Trophoblast cell (in vitro differentiated cells and primary cell): ENCODE measurements at regions not wholly inside any gene's neighbourhood (a gene's known extent, or its start where the extent isn't known, plus 50 kb on each side); places are given as distances from the start of the nearest gene placed in this dataset.

ENCODE experiments used
- DNase-seq, 2 donors: peaks; one replicate each; pipeline ENCODE4 v3.0.0-alpha.2; 2016
- H2AFZ ChIP-seq: 2 replicates; pipeline ENCODE4 v1.6.1; 2013; ENCODE audit warnings: low read length, moderate library complexity, mild to moderate bottlenecking; ENCODE audit not compliant: insufficient read depth, poor library complexity
- H2AK5ac ChIP-seq: 2 replicates; pipeline ENCODE4 v1.6.1; 2013; ENCODE audit warnings: mild to moderate bottlenecking, low read length
- H2BK120ac ChIP-seq: 2 replicates; pipeline ENCODE4 v1.6.1; 2013; ENCODE audit warnings: low read length, mild to moderate bottlenecking, moderate library complexity; ENCODE audit not compliant: insufficient read depth, poor library complexity
- H2BK12ac ChIP-seq: 2 replicates; pipeline ENCODE4 v1.6.1; 2013; ENCODE audit warnings: mild to moderate bottlenecking, low read length, moderate library complexity
- H2BK5ac ChIP-seq: 2 replicates; pipeline ENCODE4 v1.6.1; 2013; ENCODE audit warnings: low read length, low read depth, moderate library complexity, mild to moderate bottlenecking; ENCODE audit not compliant: poor library complexity
- H3K14ac ChIP-seq: 2 replicates; pipeline ENCODE4 v1.6.1; 2013; ENCODE audit warnings: mild to moderate bottlenecking, low read length
- H3K18ac ChIP-seq: 2 replicates; pipeline ENCODE4 v1.6.1; 2013; ENCODE audit warnings: mild to moderate bottlenecking, low read length
- H3K23ac ChIP-seq: 2 replicates; pipeline ENCODE4 v1.6.1; 2013; ENCODE audit warnings: low read length
- H3K27ac ChIP-seq: 2 replicates; pipeline ENCODE4 v1.5.1; 2013; ENCODE audit warnings: low read depth, mild to moderate bottlenecking, inconsistent platforms, low read length, moderate library complexity
- H3K27me3 ChIP-seq: 2 replicates; pipeline ENCODE4 v1.6.1; 2013; ENCODE audit warnings: inconsistent platforms, mild to moderate bottlenecking, low read length, moderate library complexity; ENCODE audit not compliant: insufficient read depth
- H3K36me3 ChIP-seq, 2 experiments: 1 replicate in 1 of 2; 2 replicates in 1 of 2; pipeline ENCODE4 v1.6.1; 2013; ENCODE audit warnings: low read length in 2 of 2, mild to moderate bottlenecking in 2 of 2, moderate library complexity in 1 of 2; ENCODE audit not compliant: insufficient read depth in 2 of 2, control insufficient read depth in 1 of 2
- H3K4ac ChIP-seq: 2 replicates; pipeline ENCODE4 v1.6.1; 2013; ENCODE audit warnings: low read depth, mild to moderate bottlenecking, low read length, moderate library complexity
- H3K4me1 ChIP-seq, 2 experiments: 1 replicate in 1 of 2; 2 replicates in 1 of 2; pipeline ENCODE4 v1.6.1; 2013; ENCODE audit warnings: low read length in 2 of 2, mild to moderate bottlenecking in 2 of 2, moderate library complexity in 1 of 2; ENCODE audit not compliant: insufficient read depth in 2 of 2, control insufficient read depth in 1 of 2
- H3K4me2 ChIP-seq: 2 replicates; pipeline ENCODE4 v1.6.1; 2013; ENCODE audit warnings: inconsistent platforms, mild to moderate bottlenecking, low read length, moderate library complexity
- H3K4me3 ChIP-seq: 2 replicates; pipeline ENCODE4 v1.5.1; 2013; ENCODE audit warnings: mild to moderate bottlenecking, low read depth, low read length, inconsistent platforms
- H3K79me1 ChIP-seq: one replicate; pipeline ENCODE4 v1.6.1; 2013; ENCODE audit warnings: low read length
- H3K79me2 ChIP-seq: 2 replicates; pipeline ENCODE4 v1.6.1; 2013; ENCODE audit warnings: low read length, mild to moderate bottlenecking; ENCODE audit not compliant: control insufficient read depth, insufficient read depth, poor library complexity
- H3K9ac ChIP-seq: 2 replicates; pipeline ENCODE4 v1.6.1; 2013; ENCODE audit warnings: mild to moderate bottlenecking, low read length
- H3K9me3 ChIP-seq: 2 replicates; pipeline ENCODE4 v1.6.1; 2013; ENCODE audit warnings: low read depth, mild to moderate bottlenecking, control low read depth, inconsistent platforms, low read length; ENCODE audit not compliant: insufficient read depth
- H4K12ac ChIP-seq: 2 replicates; pipeline ENCODE4 v1.6.1; 2013; ENCODE audit warnings: low read depth, mild to moderate bottlenecking, low read length, moderate library complexity
- H4K8ac ChIP-seq: 2 replicates; pipeline ENCODE4 v1.6.1; 2013; ENCODE audit warnings: low read depth, mild to moderate bottlenecking, low read length, moderate library complexity
- H4K91ac ChIP-seq: one replicate; pipeline ENCODE4 v1.6.1; 2013; ENCODE audit warnings: low read depth, mild to moderate bottlenecking, low read length, moderate library complexity
- WGBS: extraction: QIAGEN DNeasy Blood & Tissue Kit; methylation state at CpG from one replicate; pipeline ENCODE4 v1.1.7; 2013; ENCODE audit warnings: missing lambda C conversion rate; ENCODE audit not compliant: insufficient read length, insufficient coverage; ENCODE audit errors: extremely low coverage; 5-methylcytosine and 5-hydroxymethylcytosine counted together

DNA sequence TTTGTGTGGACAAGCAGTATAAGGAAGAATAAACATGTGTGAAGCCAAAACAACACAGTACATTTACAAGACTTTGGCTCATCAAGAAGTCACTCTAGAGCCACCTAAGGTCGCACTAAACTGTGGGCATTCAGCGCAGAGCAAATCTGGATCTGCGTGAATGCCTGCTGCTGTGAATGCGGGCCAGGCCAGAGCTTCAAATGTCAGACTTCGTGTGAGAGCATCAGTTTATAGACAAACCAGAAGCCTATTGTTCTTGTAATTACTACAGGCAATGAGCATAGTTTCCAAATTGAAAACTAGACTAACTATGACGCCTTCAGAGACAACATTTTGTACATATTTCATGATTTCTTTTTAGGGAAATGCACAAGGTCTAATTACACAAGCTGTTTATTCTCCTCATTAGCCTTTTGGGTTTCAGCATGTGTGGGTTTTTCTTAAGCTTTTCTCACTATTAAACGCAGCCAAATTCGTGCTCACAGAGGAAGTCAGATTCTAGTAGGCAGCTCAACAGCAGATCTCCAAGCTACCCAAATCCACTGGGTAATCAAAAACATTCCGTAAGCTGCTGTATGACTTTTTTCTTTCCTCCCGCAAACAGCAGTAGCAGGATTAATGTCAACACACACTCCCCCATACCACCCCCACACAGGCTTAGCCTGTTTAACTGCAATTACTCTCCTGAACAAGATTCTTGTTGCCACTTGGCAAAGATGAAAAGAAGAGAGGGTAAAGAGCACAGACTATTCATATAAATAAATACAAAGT is 84.5 kb upstream of the SETMAR start:
- Histone ChIP-seq H3K36me3 (no peaks in the 10 kb centered on the region), H3K18ac (no peak overlapping the region), H3K9me3 (no peaks in the 10 kb centered on the region), H2AK5ac (no peak overlapping the region), H3K9ac (no peak overlapping the region), H2BK12ac (no peak overlapping the region), H4K8ac (no peak overlapping the region), H3K79me2 (no peaks in the 10 kb centered on the region), H2BK120ac (no peak overlapping the region), H3K14ac (no peak overlapping the region), H3K23ac (peak overlapping the region; percentile 41), H3K4me3 (no peak overlapping the region), H3K79me1 (no peaks in the 10 kb centered on the region), H2AFZ (no peak overlapping the region), H3K4ac (no peak overlapping the region), H3K4me2 (no peak overlapping the region), H3K27me3 (no peaks in the 10 kb centered on the region), H3K27ac (no peak overlapping the region), H2BK5ac (no peak overlapping the region), H3K4me1 (peaks cover 0 to 2% of the 10 kb centered on the region in 2 experiments), H4K12ac (no peak overlapping the region), H4K91ac (no peak overlapping the region)
- no peak for DNase-seq
- WGBS, result no CpG with 5 or more reads among the region's 10 CpGs

DNA sequence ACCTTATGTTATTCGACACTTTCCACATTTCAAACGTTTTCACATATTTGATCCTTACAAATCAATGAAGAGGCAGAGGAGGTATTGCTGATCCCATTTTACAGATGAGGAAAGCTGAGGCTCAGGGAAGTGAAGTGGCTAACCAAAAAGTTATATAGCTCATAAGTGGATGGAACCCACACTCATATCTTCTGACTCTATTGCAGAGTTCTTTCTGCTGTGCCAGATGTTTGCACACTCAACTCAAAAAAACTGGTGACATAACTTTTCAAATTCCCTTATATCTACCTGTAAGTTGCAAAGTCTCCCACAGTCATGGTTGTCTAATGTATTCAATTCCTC is 84.0 kb upstream of the SETMAR start:
- no peak overlapping the region for H4K8ac ChIP-seq
- no peak overlapping the region for H3K14ac ChIP-seq
- H3K9ac ChIP-seq, result no peak overlapping the region
- H2AFZ ChIP-seq, result no peak overlapping the region
- no peaks in the 10 kb centered on the region for H3K79me1 ChIP-seq
- DNase-seq, result no peak
- H2AK5ac ChIP-seq, result no peak overlapping the region
- H4K91ac ChIP-seq, result no peak overlapping the region
- H3K18ac ChIP-seq, result no peak overlapping the region
- no peak overlapping the region for H3K23ac ChIP-seq
- no peak overlapping the region for H2BK120ac ChIP-seq
- no peak overlapping the region for H3K4me2 ChIP-seq
- H3K9me3 ChIP-seq, result no peaks in the 10 kb centered on the region
- no CpG with 5 or more reads among the region's 2 CpGs for WGBS
- H3K4me1 ChIP-seq, result peaks cover 0 to 2% of the 10 kb centered on the region in 2 experiments
- no peaks in the 10 kb centered on the region for H3K36me3 ChIP-seq
- H4K12ac ChIP-seq, result no peak overlapping the region
- no peak overlapping the region for H3K4ac ChIP-seq
- H2BK5ac ChIP-seq, result no peak overlapping the region
- H2BK12ac ChIP-seq, result no peak overlapping the region
- no peaks in the 10 kb centered on the region for H3K79me2 ChIP-seq
- H3K27ac ChIP-seq, result no peak overlapping the region
- no peaks in the 10 kb centered on the region for H3K27me3 ChIP-seq
- H3K4me3 ChIP-seq, result no peak overlapping the region

DNA sequence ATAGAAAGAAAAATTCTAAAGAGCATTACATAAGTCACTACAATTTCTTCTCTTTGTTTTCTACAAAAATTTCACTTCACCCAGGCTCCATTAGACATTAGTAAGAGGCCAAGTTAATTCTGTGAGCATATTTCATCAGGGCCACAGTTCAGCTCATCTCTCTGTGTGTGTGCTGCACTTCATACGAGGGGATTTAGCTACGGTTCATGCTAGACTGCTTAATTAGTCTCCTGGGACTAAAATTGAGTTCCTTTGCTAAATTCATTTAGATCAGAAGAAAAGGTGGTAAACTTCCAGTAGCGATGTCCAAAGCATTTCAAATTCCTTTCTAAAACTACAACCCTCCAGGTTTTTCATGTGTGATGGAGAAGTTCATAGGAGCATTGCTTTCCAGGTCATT is 83.1 kb upstream of the SETMAR start:
- Histone ChIP-seq H2BK120ac (no peak overlapping the region), H3K4me3 (no peak overlapping the region), H4K91ac (no peak overlapping the region), H3K79me1 (no peaks in the 10 kb centered on the region), H2AFZ (no peak overlapping the region), H3K23ac (no peak overlapping the region), H3K27ac (no peak overlapping the region), H2AK5ac (no peak overlapping the region), H3K18ac (no peak overlapping the region), H3K4me1 (peaks cover 0 to 2% of the 10 kb centered on the region in 2 experiments), H4K8ac (no peak overlapping the region), H3K9me3 (no peaks in the 10 kb centered on the region), H2BK5ac (no peak overlapping the region), H3K9ac (no peak overlapping the region), H3K27me3 (no peaks in the 10 kb centered on the region), H3K36me3 (no peaks in the 10 kb centered on the region), H4K12ac (no peak overlapping the region), H3K4me2 (no peak overlapping the region), H3K14ac (no peak overlapping the region), H2BK12ac (no peak overlapping the region), H3K79me2 (no peaks in the 10 kb centered on the region), H3K4ac (no peak overlapping the region)
- no peak for DNase-seq
- WGBS, result no CpG with 5 or more reads among the region's 3 CpGs

DNA sequence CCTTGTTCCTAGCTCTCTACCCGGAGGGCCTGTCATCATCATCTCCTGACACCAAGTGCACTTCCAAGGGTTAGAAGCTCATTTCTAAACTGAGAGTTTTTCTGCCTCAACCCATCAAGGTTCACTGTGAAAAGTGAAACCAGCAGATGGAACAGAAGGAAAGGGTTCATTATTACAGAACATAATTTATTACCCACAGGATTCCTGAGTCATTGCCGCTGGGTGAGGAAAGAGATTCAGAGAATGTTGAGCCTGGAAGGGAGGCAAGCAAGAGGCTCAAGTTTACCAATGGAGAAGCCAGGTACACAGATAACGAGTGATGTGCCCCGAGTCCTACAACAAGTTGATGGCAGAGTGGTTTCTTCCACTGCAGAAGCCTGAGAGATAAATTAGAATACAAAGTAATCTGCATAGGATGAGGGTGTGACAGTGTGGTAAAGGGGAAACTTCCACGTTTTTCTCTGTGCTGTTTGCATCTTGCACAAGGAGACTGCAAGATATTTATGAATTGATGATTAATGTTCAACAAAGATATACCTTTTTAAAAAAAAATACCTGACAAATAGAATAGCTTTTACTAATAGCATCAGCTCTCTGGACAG is 80.5 kb upstream of the SETMAR start:
- no peak overlapping the region for H3K27ac ChIP-seq
- H3K36me3 ChIP-seq, result no peaks in the 10 kb centered on the region
- H2AFZ ChIP-seq, result no peak overlapping the region
- no peak overlapping the region for H3K4me3 ChIP-seq
- no peak overlapping the region for H4K91ac ChIP-seq
- H3K23ac ChIP-seq, result no peak overlapping the region
- H2AK5ac ChIP-seq, result no peak overlapping the region
- no peak overlapping the region for H4K8ac ChIP-seq
- no peak overlapping the region for H2BK12ac ChIP-seq
- no peaks in the 10 kb centered on the region for H3K27me3 ChIP-seq
- H3K14ac ChIP-seq, result no peak overlapping the region
- H4K12ac ChIP-seq, result no peak overlapping the region
- no peaks in the 10 kb centered on the region for H3K9me3 ChIP-seq
- no peaks in the 10 kb centered on the region for H3K79me1 ChIP-seq
- no peak overlapping the region for H3K9ac ChIP-seq
- no CpG with 5 or more reads among the region's 5 CpGs for WGBS
- no peak overlapping the region for H3K4me2 ChIP-seq
- no peak overlapping the region for H2BK5ac ChIP-seq
- H3K4me1 ChIP-seq, result peaks cover 0 to 2% of the 10 kb centered on the region in 2 experiments
- no peak overlapping the region for H3K18ac ChIP-seq
- no peak for DNase-seq
- no peaks in the 10 kb centered on the region for H3K79me2 ChIP-seq
- H2BK120ac ChIP-seq, result no peak overlapping the region
- H3K4ac ChIP-seq, result no peak overlapping the region
